GM12872 (cell line): ENCODE measurements at regions not wholly inside any gene's neighbourhood (a gene's known extent, or its start where the extent isn't known, plus 50 kb on each side); places are given as distances from the start of the nearest gene placed in this dataset.

Source experiments
- TF ChIP-seq, protein P1 (sequence below): IDR thresholded peaks from 3 replicates; pipeline ENCODE4 v1.5.1; 2011; ENCODE audit warnings: low read depth, mild to moderate bottlenecking, low read length, moderate library complexity; ENCODE audit not compliant: insufficient read depth

DNA sequence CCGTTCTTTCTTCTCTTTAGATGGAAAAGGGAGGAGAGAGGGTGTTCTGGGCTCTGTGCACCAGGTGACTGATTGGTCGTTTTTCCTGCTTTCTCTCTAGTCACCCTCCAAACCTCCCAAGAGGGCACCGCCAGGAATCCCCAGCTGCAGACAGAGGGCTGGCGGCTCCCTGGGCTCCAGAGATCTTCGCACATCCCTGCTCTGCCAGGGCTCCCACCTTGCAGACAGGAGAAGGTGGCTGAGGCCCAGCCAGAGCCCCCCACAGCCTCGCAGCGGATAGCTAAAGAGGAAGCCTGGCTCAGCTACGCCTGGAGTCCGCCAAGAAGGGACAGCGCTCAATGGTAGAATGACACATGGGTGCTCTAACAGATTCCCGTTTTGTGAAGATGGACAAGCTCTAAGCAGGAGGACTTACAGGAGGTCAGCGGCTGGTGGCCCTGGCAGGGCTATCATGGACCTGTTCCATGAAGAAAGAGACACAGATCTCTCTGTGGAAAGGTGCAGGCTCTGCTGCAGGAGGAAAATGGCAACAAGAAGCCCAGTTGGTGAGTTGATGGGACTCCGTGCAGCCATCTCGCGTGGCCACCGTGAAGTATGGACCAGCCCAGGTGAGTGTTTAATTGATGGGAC, 976.9 kb downstream of the BRD1 start:
- TF ChIP-seq, protein P1, sequence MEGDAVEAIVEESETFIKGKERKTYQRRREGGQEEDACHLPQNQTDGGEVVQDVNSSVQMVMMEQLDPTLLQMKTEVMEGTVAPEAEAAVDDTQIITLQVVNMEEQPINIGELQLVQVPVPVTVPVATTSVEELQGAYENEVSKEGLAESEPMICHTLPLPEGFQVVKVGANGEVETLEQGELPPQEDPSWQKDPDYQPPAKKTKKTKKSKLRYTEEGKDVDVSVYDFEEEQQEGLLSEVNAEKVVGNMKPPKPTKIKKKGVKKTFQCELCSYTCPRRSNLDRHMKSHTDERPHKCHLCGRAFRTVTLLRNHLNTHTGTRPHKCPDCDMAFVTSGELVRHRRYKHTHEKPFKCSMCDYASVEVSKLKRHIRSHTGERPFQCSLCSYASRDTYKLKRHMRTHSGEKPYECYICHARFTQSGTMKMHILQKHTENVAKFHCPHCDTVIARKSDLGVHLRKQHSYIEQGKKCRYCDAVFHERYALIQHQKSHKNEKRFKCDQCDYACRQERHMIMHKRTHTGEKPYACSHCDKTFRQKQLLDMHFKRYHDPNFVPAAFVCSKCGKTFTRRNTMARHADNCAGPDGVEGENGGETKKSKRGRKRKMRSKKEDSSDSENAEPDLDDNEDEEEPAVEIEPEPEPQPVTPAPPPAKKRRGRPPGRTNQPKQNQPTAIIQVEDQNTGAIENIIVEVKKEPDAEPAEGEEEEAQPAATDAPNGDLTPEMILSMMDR, result no peak

DNA sequence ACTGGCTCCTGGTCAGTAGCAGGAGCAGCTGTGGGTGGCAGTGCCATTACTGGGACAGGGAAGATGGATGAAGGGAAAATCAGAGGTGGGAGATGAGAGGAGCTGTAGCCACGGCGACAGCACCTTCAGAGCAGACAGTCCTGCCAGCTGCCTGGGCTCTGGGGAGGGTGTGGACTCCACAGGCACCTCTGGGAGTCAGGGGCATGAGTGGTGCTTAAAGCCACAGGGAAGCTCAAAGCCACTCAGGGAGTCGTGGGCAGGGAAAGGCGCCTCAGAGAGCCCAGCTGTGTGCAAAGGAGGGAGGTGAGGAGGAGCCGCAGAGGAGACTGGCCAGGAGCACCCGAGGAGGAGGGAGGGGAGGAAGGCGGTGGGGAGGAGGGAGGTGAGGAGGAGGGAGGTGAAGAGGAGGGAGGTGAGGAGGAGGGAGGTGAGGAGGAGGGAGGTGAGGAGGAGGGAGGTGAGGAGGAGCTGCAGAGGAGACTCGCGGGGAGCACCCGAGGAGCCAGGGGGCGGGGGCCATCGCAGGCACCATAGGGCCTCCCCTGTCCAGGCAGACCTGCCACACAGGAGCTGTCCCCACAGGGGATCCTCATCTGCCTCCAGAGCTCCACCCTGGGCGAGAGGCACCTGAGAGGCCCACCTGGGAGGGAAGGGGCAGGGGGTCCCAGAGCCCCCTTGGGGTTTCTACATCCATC, 977.6 kb downstream of the BRD1 start:
- TF ChIP-seq, protein P1, result no peak

- TF ChIP-seq, protein P1, result no peak
Measured at GRCh38 chr22:48849219-48849912, 978.3 kb downstream of the BRD1 start.

GRCh38 chr22:48846200-48846599, 981.5 kb downstream of the BRD1 start:
- TF ChIP-seq, protein P1, result no peak

DNA sequence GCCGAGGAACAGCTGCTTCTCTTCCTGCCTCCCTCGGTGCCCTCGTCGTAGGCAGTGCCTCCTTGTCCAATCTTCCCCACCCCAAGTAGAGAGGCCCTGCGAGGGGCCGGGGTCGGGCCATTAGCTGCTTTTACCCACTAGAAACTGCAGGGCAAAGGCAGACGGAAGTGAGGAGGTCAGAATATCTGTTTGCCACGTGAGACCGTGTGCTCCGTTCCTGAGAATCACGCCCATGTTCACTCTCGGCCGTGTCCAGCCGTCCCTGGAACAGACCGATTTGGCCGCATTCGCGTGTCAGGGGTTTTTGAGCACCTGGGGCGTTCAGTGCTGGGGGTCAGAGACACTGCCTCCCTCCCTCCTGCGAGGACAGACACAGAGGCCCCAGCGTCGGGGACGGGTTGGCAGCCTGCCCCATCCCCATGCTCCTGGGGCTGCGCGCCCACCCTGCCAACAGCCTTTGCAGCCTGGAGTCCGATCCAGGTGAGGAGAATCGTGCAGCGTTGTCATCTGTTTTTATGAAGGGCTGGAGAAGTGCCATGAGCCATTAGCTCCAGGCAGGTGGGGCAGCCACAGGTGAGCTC, 982.2 kb downstream of the BRD1 start:
- TF ChIP-seq, protein P1, result no peak

DNA sequence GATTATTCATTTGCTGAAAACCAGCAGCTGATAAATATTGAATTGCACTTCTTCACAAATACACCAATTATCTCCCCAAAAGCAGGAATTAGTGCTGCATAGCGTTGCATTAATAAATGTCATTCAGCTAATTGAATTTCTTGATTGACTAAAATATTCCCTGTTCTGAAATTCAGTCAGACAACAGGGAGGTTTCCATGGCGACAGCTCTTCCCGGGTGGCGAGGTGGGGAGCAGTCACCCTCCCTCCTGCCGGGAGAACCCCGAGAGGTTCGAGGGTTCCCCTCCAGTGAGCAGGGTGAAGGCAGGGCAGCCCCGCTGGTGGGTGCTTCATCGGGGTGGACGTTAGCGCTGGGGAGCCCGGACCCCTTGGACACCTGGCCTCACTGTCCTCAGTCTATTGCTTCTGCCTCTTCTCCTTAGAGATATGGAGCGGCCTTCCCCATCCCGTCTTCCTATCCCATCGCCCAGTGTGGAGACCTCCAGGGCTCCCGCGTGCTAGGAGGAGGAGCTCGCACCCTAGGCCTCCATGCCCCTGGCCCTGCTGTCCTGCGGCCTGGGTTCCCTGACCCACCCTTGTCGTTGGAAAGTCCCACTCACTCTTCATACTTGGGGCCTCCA, 983.5 kb downstream of the BRD1 start:
- TF ChIP-seq, protein P1, result no peak

DNA sequence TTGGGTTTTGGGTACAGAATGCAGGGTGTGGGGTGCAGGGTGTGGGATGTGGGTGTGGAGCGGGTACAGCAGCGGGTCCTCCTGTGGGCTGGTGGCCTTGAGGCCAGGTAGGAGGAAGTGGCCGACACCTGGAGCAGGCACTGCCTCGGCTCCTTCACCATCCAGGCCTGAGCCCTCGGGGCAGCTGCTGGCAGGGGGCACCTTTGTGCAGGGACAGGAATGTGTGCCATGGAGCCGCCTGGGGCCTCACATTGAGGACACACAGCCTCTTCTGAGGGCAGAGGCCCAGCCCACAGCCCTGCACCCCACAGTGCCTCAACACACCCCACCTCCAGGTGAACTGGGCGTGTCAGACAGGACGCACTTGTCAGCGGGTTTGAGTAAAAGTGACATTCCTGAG, 984.0 kb downstream of the BRD1 start:
- TF ChIP-seq, protein P1, result no peak
